WERI-Rb-1 (cell line): ENCODE measurements at regions not wholly inside any gene's neighbourhood (a gene's known extent, or its start where the extent isn't known, plus 50 kb on each side); places are given as distances from the start of the nearest gene placed in this dataset.

Experiments used
- DNase-seq: peaks from one replicate; pipeline ENCODE4 v3.0.0-alpha.2; 2020
- H3K27ac ChIP-seq: fragments of 250-450 bp; sonication (Bioruptor Pico); 2 replicates; pipeline ENCODE4 v1.5.1; 2020; ENCODE audit warnings: mild to moderate bottlenecking, moderate library complexity
- H3K27me3 ChIP-seq: fragments of 250-450 bp; sonication (Bioruptor Pico); 2 replicates; pipeline ENCODE4 v1.5.1; 2021; ENCODE audit warnings: mild to moderate bottlenecking, low read depth, moderate library complexity; ENCODE audit not compliant: insufficient read depth, severe bottlenecking
- H3K36me3 ChIP-seq: fragments of 250-450 bp; sonication (Bioruptor Pico); 2 replicates; pipeline ENCODE4 v1.5.1; 2020; ENCODE audit warnings: mild to moderate bottlenecking, moderate library complexity
- H3K4me3 ChIP-seq: 2 replicates; pipeline ENCODE4 v1.5.1; 2011; ENCODE audit warnings: low read depth, mild to moderate bottlenecking, control low read depth, low read length
- H3K9me3 ChIP-seq: fragments of 250-450 bp; sonication (Bioruptor Pico); 2 replicates; pipeline ENCODE4 v1.5.1; 2021; ENCODE audit warnings: mild to moderate bottlenecking, moderate library complexity; ENCODE audit not compliant: severe bottlenecking
- TF ChIP-seq, protein P1 (sequence below): IDR thresholded peaks from 2 replicates; pipeline ENCODE4 v1.5.1; 2011; ENCODE audit warnings: low read depth, mild to moderate bottlenecking, control low read depth, inconsistent platforms, low read length

DNA sequence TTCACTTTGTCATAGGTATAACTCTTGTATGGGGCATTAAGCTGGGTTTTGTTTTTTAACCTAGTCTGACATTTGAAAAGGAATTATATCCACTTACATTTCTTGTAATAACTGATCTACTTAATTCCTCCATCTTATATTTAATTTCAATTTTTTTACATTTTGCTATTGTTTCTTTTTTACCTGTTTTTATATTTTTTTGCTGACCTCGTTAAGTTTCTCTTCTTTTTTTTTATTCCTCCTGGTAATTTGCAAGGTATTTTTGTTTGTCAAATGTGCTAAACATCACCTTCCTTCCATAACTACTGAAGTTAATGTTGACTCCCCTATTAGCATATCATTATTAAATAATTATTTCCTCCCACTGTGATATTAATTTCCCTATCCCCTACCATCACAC lies 87.7 kb upstream of the NR2F2 start:
- H3K36me3 ChIP-seq: no peaks in the 10 kb centered on the region
- no peak overlapping the region for H3K4me3 ChIP-seq
- DNase-seq: no peak
- no peaks in the 10 kb centered on the region for H3K9me3 ChIP-seq
- H3K27me3 ChIP-seq: no peaks in the 10 kb centered on the region
- TF ChIP-seq, protein P1, sequence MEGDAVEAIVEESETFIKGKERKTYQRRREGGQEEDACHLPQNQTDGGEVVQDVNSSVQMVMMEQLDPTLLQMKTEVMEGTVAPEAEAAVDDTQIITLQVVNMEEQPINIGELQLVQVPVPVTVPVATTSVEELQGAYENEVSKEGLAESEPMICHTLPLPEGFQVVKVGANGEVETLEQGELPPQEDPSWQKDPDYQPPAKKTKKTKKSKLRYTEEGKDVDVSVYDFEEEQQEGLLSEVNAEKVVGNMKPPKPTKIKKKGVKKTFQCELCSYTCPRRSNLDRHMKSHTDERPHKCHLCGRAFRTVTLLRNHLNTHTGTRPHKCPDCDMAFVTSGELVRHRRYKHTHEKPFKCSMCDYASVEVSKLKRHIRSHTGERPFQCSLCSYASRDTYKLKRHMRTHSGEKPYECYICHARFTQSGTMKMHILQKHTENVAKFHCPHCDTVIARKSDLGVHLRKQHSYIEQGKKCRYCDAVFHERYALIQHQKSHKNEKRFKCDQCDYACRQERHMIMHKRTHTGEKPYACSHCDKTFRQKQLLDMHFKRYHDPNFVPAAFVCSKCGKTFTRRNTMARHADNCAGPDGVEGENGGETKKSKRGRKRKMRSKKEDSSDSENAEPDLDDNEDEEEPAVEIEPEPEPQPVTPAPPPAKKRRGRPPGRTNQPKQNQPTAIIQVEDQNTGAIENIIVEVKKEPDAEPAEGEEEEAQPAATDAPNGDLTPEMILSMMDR: no peak
- no peak overlapping the region for H3K27ac ChIP-seq

DNA sequence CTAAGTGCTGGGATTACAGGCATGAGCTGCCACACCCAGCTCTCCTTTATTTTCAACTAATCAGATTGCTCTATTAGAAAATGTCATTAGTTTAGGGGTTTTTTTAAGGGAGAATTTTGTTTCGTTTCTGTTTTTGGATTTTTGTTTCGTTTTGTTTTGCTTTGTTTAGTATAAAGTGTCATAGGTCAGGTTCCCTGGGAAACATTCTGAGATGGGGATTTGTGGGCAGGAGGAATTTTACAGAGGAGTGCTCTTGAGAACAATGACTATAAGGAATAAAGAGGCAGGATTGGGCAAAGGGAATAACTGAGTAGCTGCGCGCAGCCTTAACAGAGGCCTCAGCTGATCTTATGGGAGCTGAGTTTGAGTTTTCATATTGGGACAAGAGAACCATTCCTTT lies 86.8 kb upstream of the NR2F2 start:
- Histone ChIP-seq H3K9me3 (no peaks in the 10 kb centered on the region), H3K27ac (no peak overlapping the region), H3K27me3 (no peaks in the 10 kb centered on the region), H3K4me3 (no peak overlapping the region), H3K36me3 (no peaks in the 10 kb centered on the region)
- DNase-seq: no peak
- TF ChIP-seq, protein P1: no peak

DNA sequence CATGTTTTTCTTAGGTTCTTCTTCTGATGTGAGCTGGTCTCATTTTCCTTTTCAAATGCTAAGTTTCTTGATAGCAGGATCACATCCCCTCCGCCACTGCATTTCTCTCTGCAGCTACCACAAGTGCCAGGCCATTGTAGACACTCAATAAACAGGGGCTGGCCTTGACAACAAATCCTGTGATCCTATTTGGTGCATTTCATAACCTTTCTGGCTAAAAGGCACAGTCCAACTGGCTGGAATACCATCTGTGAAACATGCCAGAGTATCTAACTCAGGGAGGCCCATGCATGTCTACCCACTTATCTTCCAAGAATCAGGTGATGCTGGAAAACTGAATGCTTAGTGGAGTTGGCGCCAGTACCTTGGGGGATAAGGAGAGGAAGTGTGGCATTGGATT lies 85.2 kb upstream of the NR2F2 start:
- H3K36me3 ChIP-seq: no peaks in the 10 kb centered on the region
- H3K27me3 ChIP-seq: no peaks in the 10 kb centered on the region
- H3K9me3 ChIP-seq: no peaks in the 10 kb centered on the region
- H3K27ac ChIP-seq: no peak overlapping the region
- TF ChIP-seq, protein P1: no peak
- no peak for DNase-seq
- no peak overlapping the region for H3K4me3 ChIP-seq

DNA sequence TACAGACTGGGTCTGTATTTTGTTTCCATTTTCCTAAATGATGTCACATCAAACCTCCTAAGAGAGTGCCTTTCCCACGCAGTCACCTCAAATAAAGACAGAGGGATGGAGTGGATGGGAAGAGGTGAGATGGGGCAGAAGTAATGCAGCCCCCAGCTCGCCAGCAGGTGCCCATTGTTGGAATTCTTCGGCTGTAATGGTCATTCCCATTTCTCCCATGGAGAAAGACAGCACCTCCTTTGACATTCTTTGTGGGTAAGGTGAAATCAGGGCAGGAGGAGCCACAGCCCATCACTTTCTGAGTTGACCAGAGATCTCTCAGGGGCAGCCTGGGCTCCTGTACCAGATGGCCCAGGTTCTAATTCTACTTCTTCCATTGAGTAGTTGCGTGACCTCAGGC lies 84.4 kb upstream of the NR2F2 start:
- Histone ChIP-seq H3K27me3 (no peaks in the 10 kb centered on the region), H3K4me3 (no peak overlapping the region), H3K36me3 (no peaks in the 10 kb centered on the region), H3K9me3 (no peaks in the 10 kb centered on the region), H3K27ac (no peak overlapping the region)
- no peak for DNase-seq
- TF ChIP-seq, protein P1: no peak

DNA sequence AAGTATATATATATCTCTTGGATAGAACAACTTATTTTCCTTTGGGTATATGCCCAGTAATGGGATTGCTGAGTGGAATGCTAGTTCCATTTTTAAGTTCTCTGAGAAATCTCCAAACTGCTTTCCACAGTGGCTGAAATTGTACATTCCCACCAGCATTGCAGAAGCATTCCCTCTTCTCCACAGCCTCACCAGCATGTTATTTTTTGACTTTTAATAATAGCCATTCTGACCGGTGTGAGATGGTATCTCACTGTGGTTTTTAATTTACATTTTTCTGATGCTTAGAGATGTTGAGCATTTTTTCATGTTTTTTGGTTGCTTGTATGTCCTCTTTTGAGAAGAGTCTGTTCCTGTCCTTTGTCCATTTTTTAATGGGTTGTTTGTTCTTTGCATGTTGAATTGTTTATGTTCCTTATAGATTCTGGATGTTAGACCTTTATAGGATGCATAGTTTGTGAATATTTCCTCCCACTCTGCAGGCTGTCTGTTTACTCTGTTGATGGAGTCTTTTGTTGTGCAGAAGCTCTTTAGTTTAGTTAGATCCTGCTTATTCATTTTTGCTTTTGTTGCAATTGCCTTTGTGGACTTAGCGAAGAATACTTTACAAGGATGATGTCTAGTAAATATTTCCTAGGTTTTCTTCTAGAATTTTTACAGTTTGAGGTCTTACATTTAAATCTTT lies 82.7 kb upstream of the NR2F2 start:
- TF ChIP-seq, protein P1: no peak
- no peak for DNase-seq
- no peaks in the 10 kb centered on the region for H3K36me3 ChIP-seq
- no peak overlapping the region for H3K27ac ChIP-seq
- H3K4me3 ChIP-seq: no peak overlapping the region
- H3K27me3 ChIP-seq: no peaks in the 10 kb centered on the region
- no peaks in the 10 kb centered on the region for H3K9me3 ChIP-seq

DNA sequence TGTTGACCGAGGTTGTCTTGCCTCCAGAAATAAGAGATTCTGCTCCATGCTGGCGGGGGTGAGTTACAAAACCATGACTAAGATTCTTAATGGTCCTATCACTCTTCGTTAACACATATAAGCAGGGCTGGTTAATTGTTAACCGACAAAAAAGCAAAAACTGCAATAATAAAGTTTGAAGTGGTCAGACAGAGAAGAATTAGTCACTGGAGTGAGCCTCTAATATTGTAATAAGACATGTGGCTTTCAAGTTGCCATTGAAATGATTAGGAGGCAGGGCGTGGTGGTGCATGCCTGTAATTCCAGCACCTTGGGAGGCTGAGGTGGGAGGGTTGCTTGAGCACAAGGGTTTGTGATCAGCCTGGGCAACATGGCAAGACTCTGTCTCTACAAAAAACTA lies 78.4 kb upstream of the NR2F2 start:
- no peak for DNase-seq
- no peaks in the 10 kb centered on the region for H3K36me3 ChIP-seq
- no peak overlapping the region for H3K4me3 ChIP-seq
- H3K9me3 ChIP-seq: no peaks in the 10 kb centered on the region
- H3K27ac ChIP-seq: no peak overlapping the region
- TF ChIP-seq, protein P1: no peak
- H3K27me3 ChIP-seq: no peaks in the 10 kb centered on the region
